GM23338 (cell line): ENCODE measurements at regions not wholly inside any gene's neighbourhood (a gene's known extent, or its start where the extent isn't known, plus 50 kb on each side); places are given as distances from the start of the nearest gene placed in this dataset.

ENCODE experiments used
- ATAC-seq: fragments of 200-7000 bp; cut with Tn5 transposase; 3 replicates; pipeline ENCODE4 v1.9.1; 2020
- DNase-seq: peaks from one replicate; pipeline ENCODE4 v3.0.0-alpha.2; 2015; ENCODE audit warnings: low spot score
- H2AFZ ChIP-seq: fragments of 200-600 bp; sonication (generic); 2 replicates; pipeline ENCODE4 v1.8.0; 2016; ENCODE audit warnings: antibody characterized with exemption, mild to moderate bottlenecking, moderate library complexity
- H3F3A ChIP-seq: fragments of 200-600 bp; sonication (generic); replicated peaks from 2 replicates; pipeline ENCODE4 v1.8.0; 2017; ENCODE audit warnings: antibody characterized with exemption, mixed run types, low read depth
- H3K27ac ChIP-seq: fragments of 200-600 bp; sonication (generic); 2 replicates; pipeline ENCODE4 v1.6.1; 2016; ENCODE audit warnings: low read depth
- H3K27me3 ChIP-seq: fragments of 200-600 bp; sonication (generic); 2 replicates; pipeline ENCODE4 v1.8.0; 2016; ENCODE audit warnings: mild to moderate bottlenecking, mixed run types, moderate library complexity; ENCODE audit not compliant: insufficient read depth
- H3K36me3 ChIP-seq: fragments of 200-600 bp; sonication (generic); 2 replicates; pipeline ENCODE4 v1.8.0; 2016; ENCODE audit warnings: mild to moderate bottlenecking; ENCODE audit not compliant: insufficient read depth
- H3K4me1 ChIP-seq: fragments of 200-600 bp; sonication (generic); 2 replicates; pipeline ENCODE4 v1.8.0; 2016; ENCODE audit warnings: mild to moderate bottlenecking, moderate library complexity; ENCODE audit not compliant: insufficient read depth
- H3K4me2 ChIP-seq: fragments of 200-600 bp; sonication (generic); 2 replicates; pipeline ENCODE4 v1.7.1; 2017; ENCODE audit warnings: mixed run types
- H3K4me3 ChIP-seq: fragments of 200-600 bp; sonication (generic); 2 replicates; pipeline ENCODE4 v1.6.1; 2016; ENCODE audit warnings: mixed run types
- H3K79me2 ChIP-seq: fragments of 200-600 bp; sonication (generic); replicated peaks from 2 replicates; pipeline ENCODE4 v1.8.0; 2017; ENCODE audit warnings: mild to moderate bottlenecking; ENCODE audit not compliant: insufficient read depth
- H3K9me2 ChIP-seq: fragments of 200-600 bp; sonication (generic); 2 replicates; pipeline ENCODE4 v1.8.0; 2017; ENCODE audit not compliant: insufficient read depth
- H4K20me1 ChIP-seq: fragments of 200-600 bp; sonication (generic); replicated peaks from 2 replicates; pipeline ENCODE4 v1.8.0; 2017; ENCODE audit warnings: mild to moderate bottlenecking; ENCODE audit not compliant: insufficient read depth
- H3K27ac Mint-ChIP-seq: 2 replicates; pipeline ENCODE4 v1.8.0; 2020; ENCODE audit warnings: inconsistent platforms, mild to moderate bottlenecking, moderate library complexity, mixed read lengths
- H3K27me3 Mint-ChIP-seq: 3 replicates; pipeline ENCODE4 v1.8.0; 2022; ENCODE audit warnings: low read depth, mild to moderate bottlenecking, moderate library complexity, mixed read lengths, inconsistent platforms; ENCODE audit not compliant: insufficient read depth, poor library complexity
- H3K36me3 Mint-ChIP-seq: 3 replicates; pipeline ENCODE4 v1.8.0; 2021; ENCODE audit warnings: low read depth, mild to moderate bottlenecking, inconsistent platforms, moderate library complexity, mixed read lengths
- H3K4me1 Mint-ChIP-seq: 3 replicates; pipeline ENCODE4 v1.8.0; 2020; ENCODE audit warnings: mild to moderate bottlenecking, inconsistent platforms, mixed read lengths
- H3K4me3 Mint-ChIP-seq: 3 replicates; pipeline ENCODE4 v1.8.0; 2021; ENCODE audit warnings: moderate library complexity, mild to moderate bottlenecking, inconsistent platforms, mixed read lengths
- H3K9me3 Mint-ChIP-seq: 3 replicates; pipeline ENCODE4 v1.8.0; 2020; ENCODE audit warnings: moderate library complexity, mild to moderate bottlenecking, inconsistent platforms, mixed read lengths
- CREB1 ChIP-seq: fragments of 250-450 bp; sonication (Bioruptor Pico); IDR thresholded peaks from 2 replicates; pipeline ENCODE4 v1.5.0; 2020; ENCODE audit warnings: low read depth, mild to moderate bottlenecking, moderate library complexity
- EZH2 ChIP-seq: fragments of 200-600 bp; sonication (generic); IDR thresholded peaks from one replicate; pipeline ENCODE4 v1.8.0; 2017; ENCODE audit warnings: antibody characterized with exemption, mild to moderate bottlenecking, low read depth; ENCODE audit not compliant: unreplicated experiment
- EZH2phosphoT487 ChIP-seq: fragments of 200-600 bp; sonication (generic); IDR thresholded peaks from one replicate; pipeline ENCODE4 v1.8.1; 2018; ENCODE audit warnings: antibody characterized with exemption; ENCODE audit not compliant: unreplicated experiment
- ZNF114 ChIP-seq: fragments of 250-450 bp; sonication (Bioruptor Pico); IDR thresholded peaks from 2 replicates; pipeline ENCODE4 v1.5.0; 2020; ENCODE audit warnings: mild to moderate bottlenecking, moderate library complexity
- ZNF331 ChIP-seq: fragments of 250-450 bp; sonication (Bioruptor Pico); IDR thresholded peaks from 2 replicates; pipeline ENCODE4 v1.5.0; 2020; ENCODE audit warnings: low read depth, mild to moderate bottlenecking, moderate library complexity
- TF ChIP-seq, protein P1 (sequence below): fragments of 250-450 bp; sonication (Bioruptor Pico); IDR thresholded peaks from 2 replicates; pipeline ENCODE4 v1.5.0; 2020; ENCODE audit warnings: mild to moderate bottlenecking, moderate library complexity
- TF ChIP-seq, protein P2 (sequence below): IDR thresholded peaks from one replicate; pipeline ENCODE4 v1.6.1; 2018; ENCODE audit warnings: antibody characterized with exemption; ENCODE audit not compliant: unreplicated experiment

DNA sequence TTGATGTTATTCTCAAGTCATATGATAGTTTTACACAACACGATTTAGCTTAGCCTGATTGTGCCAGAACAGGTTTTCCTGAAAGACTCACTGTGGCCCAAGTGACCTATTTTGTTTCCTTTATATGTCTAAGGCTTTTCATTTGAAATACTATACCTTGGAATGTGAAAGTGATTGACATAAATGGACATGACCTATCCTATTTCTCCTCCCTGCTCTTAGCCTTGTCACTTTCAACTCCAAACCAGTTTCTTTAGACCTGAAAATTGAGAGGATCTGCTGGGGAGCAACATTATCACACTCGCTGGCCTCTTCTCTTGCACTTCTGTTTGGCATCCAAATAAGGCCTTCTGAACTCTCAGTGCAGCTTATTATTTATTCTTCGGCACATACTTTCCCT is 496.8 kb downstream of the MAT2B start (continued):
- TF ChIP-seq, protein P1, sequence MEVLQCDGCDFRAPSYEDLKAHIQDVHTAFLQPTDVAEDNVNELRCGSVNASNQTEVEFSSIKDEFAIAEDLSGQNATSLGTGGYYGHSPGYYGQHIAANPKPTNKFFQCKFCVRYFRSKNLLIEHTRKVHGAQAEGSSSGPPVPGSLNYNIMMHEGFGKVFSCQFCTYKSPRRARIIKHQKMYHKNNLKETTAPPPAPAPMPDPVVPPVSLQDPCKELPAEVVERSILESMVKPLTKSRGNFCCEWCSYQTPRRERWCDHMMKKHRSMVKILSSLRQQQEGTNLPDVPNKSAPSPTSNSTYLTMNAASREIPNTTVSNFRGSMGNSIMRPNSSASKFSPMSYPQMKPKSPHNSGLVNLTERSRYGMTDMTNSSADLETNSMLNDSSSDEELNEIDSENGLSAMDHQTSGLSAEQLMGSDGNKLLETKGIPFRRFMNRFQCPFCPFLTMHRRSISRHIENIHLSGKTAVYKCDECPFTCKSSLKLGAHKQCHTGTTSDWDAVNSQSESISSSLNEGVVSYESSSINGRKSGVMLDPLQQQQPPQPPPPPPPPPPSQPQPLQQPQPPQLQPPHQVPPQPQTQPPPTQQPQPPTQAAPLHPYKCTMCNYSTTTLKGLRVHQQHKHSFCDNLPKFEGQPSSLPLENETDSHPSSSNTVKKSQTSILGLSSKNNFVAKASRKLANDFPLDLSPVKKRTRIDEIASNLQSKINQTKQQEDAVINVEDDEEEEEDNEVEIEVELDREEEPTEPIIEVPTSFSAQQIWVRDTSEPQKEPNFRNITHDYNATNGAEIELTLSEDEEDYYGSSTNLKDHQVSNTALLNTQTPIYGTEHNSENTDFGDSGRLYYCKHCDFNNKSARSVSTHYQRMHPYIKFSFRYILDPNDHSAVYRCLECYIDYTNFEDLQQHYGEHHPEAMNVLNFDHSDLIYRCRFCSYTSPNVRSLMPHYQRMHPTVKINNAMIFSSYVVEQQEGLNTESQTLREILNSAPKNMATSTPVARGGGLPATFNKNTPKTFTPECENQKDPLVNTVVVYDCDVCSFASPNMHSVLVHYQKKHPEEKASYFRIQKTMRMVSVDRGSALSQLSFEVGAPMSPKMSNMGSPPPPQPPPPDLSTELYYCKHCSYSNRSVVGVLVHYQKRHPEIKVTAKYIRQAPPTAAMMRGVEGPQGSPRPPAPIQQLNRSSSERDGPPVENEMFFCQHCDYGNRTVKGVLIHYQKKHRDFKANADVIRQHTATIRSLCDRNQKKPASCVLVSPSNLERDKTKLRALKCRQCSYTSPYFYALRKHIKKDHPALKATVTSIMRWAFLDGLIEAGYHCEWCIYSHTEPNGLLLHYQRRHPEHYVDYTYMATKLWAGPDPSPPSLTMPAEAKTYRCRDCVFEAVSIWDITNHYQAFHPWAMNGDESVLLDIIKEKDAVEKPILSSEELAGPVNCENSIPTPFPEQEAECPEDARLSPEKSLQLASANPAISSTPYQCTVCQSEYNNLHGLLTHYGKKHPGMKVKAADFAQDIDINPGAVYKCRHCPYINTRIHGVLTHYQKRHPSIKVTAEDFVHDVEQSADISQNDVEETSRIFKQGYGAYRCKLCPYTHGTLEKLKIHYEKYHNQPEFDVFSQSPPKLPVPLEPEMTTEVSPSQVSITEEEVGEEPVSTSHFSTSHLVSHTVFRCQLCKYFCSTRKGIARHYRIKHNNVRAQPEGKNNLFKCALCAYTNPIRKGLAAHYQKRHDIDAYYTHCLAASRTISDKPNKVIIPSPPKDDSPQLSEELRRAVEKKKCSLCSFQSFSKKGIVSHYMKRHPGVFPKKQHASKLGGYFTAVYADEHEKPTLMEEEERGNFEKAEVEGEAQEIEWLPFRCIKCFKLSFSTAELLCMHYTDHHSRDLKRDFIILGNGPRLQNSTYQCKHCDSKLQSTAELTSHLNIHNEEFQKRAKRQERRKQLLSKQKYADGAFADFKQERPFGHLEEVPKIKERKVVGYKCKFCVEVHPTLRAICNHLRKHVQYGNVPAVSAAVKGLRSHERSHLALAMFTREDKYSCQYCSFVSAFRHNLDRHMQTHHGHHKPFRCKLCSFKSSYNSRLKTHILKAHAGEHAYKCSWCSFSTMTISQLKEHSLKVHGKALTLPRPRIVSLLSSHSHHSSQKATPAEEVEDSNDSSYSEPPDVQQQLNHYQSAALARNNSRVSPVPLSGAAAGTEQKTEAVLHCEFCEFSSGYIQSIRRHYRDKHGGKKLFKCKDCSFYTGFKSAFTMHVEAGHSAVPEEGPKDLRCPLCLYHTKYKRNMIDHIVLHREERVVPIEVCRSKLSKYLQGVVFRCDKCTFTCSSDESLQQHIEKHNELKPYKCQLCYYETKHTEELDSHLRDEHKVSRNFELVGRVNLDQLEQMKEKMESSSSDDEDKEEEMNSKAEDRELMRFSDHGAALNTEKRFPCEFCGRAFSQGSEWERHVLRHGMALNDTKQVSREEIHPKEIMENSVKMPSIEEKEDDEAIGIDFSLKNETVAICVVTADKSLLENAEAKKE (CRISPR knock-in tag) = no peak
- TF ChIP-seq, protein P2, sequence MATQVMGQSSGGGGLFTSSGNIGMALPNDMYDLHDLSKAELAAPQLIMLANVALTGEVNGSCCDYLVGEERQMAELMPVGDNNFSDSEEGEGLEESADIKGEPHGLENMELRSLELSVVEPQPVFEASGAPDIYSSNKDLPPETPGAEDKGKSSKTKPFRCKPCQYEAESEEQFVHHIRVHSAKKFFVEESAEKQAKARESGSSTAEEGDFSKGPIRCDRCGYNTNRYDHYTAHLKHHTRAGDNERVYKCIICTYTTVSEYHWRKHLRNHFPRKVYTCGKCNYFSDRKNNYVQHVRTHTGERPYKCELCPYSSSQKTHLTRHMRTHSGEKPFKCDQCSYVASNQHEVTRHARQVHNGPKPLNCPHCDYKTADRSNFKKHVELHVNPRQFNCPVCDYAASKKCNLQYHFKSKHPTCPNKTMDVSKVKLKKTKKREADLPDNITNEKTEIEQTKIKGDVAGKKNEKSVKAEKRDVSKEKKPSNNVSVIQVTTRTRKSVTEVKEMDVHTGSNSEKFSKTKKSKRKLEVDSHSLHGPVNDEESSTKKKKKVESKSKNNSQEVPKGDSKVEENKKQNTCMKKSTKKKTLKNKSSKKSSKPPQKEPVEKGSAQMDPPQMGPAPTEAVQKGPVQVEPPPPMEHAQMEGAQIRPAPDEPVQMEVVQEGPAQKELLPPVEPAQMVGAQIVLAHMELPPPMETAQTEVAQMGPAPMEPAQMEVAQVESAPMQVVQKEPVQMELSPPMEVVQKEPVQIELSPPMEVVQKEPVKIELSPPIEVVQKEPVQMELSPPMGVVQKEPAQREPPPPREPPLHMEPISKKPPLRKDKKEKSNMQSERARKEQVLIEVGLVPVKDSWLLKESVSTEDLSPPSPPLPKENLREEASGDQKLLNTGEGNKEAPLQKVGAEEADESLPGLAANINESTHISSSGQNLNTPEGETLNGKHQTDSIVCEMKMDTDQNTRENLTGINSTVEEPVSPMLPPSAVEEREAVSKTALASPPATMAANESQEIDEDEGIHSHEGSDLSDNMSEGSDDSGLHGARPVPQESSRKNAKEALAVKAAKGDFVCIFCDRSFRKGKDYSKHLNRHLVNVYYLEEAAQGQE = no peak

DNA sequence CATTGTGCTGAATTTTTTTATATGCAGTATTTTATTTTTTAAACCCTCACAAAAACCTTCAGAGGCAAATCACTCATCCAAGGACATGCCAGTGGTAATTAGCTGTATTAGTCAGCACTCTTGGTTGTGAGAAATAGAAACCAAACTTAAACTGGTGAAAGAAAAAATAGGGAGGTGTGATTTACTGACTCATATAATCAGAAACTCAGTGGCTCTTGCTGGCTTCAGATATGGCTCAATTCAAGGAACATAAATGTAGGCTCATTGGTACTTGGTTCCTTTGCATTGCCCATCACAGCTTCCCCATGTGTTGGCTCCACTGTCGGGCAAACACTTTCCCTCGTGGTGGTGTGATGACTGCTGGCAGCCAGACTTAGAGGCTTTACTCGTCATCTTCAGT is 497.2 kb downstream of the MAT2B start:
- ATAC-seq (no peak), DNase-seq (no peak)
- no peaks in the 10 kb centered on the region for H3K36me3 Mint-ChIP-seq
- Histone ChIP-seq H3K79me2 (no peaks in the 10 kb centered on the region), H3K36me3 (no peaks in the 10 kb centered on the region), H3K4me2 (no peak overlapping the region), H2AFZ (no peak overlapping the region), H3K27ac (no peak overlapping the region), H3K27me3 (no peaks in the 10 kb centered on the region), H3K4me3 (no peak overlapping the region), H3F3A (no peaks in the 10 kb centered on the region), H4K20me1 (no peaks in the 10 kb centered on the region), H3K4me1 (no peaks in the 10 kb centered on the region; the same call in 1 of the 2 replicates), H3K9me2 (no peaks in the 10 kb centered on the region)
- no peak overlapping the region for H3K4me3 Mint-ChIP-seq
- TF ChIP-seq, protein P2 = no peak
- no peak for TF ChIP-seq CREB1 (CRISPR knock-in tag)
- TF ChIP-seq ZNF331 (CRISPR knock-in tag) = no peak
- no peak for TF ChIP-seq EZH2phosphoT487
- no peak for TF ChIP-seq ZNF114 (CRISPR knock-in tag)
- TF ChIP-seq EZH2 = no peak
- no peaks in the 10 kb centered on the region for H3K9me3 Mint-ChIP-seq
- peaks cover 5% of the 10 kb centered on the region; the same call in 2 of the 3 replicates for H3K4me1 Mint-ChIP-seq
- no peaks in the 10 kb centered on the region for H3K27me3 Mint-ChIP-seq
- H3K27ac Mint-ChIP-seq = no peak overlapping the region
